ENCODE measurements at regions not wholly inside any gene's neighbourhood (a gene's known extent, or its start where the extent isn't known, plus 50 kb on each side); places are given as distances from the start of the nearest gene placed in this dataset.
"Not testable (repeated sequence)": the region's sequence is repeated elsewhere in the genome, so short reads cannot be mapped to it uniquely, and the experiment has no call there.

DNA sequence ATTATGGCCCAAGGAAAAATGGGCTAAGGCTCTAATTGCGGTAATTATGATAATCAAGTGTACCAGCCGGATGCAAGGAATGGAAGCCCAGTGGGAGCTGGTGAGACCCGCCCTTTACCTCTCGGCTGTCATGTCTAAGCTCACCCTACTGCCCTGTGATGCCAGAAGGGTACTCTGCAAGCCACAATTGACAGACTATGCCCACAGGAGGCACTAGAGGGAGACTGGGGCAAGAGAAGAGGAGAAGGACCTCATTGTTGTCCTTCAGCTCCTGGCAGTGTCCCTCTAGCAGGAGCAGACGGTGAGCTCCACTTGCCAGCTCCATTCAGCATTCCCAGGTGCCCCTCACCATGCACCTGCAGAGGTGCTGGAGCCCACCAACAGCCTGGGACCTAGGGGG is 141.8 kb downstream of the SMIM20 start:
- H2BK5ac ChIP-seq (ENCODE audit: low read depth, low read length, poor library complexity, severe bottlenecking) = no peak overlapping the region
- no peaks in the 10 kb centered on the region for H3K27me3 ChIP-seq (ENCODE audit: control insufficient read depth in 1 of 2, insufficient read depth in 1 of 2, low read length in 2 of 2)
- H3K9me3 ChIP-seq (ENCODE audit: control insufficient read depth, low read length) = no peaks in the 10 kb centered on the region
- no peak overlapping the region for H3K4ac ChIP-seq (ENCODE audit: low read depth in 1 of 2, low read length in 2 of 2)
- H3K14ac ChIP-seq (ENCODE audit: low read length in 2 of 2) = no peak overlapping the region
- no peak overlapping the region for H3K4me3 ChIP-seq (ENCODE audit: insufficient read depth in 1 of 2, low read depth in 1 of 2, low read length in 2 of 2)
- no peaks in the 10 kb centered on the region for H3K36me3 ChIP-seq (ENCODE audit: control insufficient read depth in 1 of 2, insufficient read depth in 2 of 2, low read depth in 1 of 2, low read length in 2 of 2)
- H2AK5ac ChIP-seq (ENCODE audit: low read length, severe bottlenecking) = no peak overlapping the region
- H2BK15ac ChIP-seq (ENCODE audit: low read depth, poor library complexity, severe bottlenecking) = no peak overlapping the region
- H4K8ac ChIP-seq (ENCODE audit: low read length) = no peak overlapping the region
- 89% methylated on average over 5 of the region's 5 CpGs for WGBS
- H3K23ac ChIP-seq (ENCODE audit: low read length in 2 of 2) = no peak overlapping the region
- no peak overlapping the region for H3K18ac ChIP-seq (ENCODE audit: low read depth in 1 of 2, low read length in 2 of 2)
- no peak overlapping the region for H2AFZ ChIP-seq (ENCODE audit: low read depth, low read length)
- H3K27ac ChIP-seq (ENCODE audit: low read length, poor library complexity, severe bottlenecking) = no peak overlapping the region
- no peak overlapping the region for H2BK120ac ChIP-seq (ENCODE audit: low read depth, low read length)
- no peaks in the 10 kb centered on the region for H3K79me1 ChIP-seq (replicated peaks; ENCODE audit: low read length, poor library complexity, severe bottlenecking)
- DNase-seq = no peak
- H2BK12ac ChIP-seq (ENCODE audit: low read length in 2 of 2) = no peak overlapping the region
- H3K4me1 ChIP-seq (ENCODE audit: control insufficient read depth, insufficient read depth, low read depth, low read length) = no peaks in the 10 kb centered on the region
- H3K9ac ChIP-seq (ENCODE audit: low read length) = no peak overlapping the region
- H4K91ac ChIP-seq (ENCODE audit: low read length) = no peak overlapping the region
- H3K4me2 ChIP-seq (ENCODE audit: low read length, poor library complexity, severe bottlenecking) = no peak overlapping the region

DNA sequence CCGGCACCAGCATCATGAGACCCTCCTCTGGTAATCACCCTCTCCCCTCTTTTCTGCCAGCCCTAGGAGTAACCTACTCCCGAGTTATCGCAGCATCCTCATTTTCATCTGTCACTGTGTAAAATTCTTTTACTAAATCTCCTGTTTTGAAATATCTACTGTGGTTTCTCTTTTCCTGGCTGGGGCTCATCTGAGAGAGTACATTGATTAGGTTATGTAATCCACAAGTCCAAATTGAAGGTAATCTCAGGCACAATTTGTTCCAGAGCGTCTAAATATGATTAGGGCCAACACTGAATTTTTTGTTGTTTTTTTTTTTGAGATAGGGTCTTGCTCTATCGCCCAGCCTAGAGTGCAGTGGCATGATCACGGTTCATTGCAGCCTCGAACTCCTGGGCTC is 142.4 kb downstream of the SMIM20 start:
- Histone ChIP-seq H3K14ac (ENCODE audit: low read length in 2 of 2) (no peak overlapping the region), H3K4me3 (ENCODE audit: insufficient read depth in 1 of 2, low read depth in 1 of 2, low read length in 2 of 2) (no peak overlapping the region), H2BK120ac (ENCODE audit: low read depth, low read length) (no peak overlapping the region), H3K9me3 (ENCODE audit: control insufficient read depth, low read length) (no peaks in the 10 kb centered on the region), H3K27ac (ENCODE audit: low read length, poor library complexity, severe bottlenecking) (no peak overlapping the region), H2AK5ac (ENCODE audit: low read length, severe bottlenecking) (no peak overlapping the region), H2BK15ac (ENCODE audit: low read depth, poor library complexity, severe bottlenecking) (no peak overlapping the region), H2BK12ac (ENCODE audit: low read length in 2 of 2) (no peak overlapping the region), H3K4ac (ENCODE audit: low read depth in 1 of 2, low read length in 2 of 2) (no peak overlapping the region), H4K91ac (ENCODE audit: low read length) (no peak overlapping the region), H3K27me3 (ENCODE audit: control insufficient read depth in 1 of 2, insufficient read depth in 1 of 2, low read length in 2 of 2) (no peaks in the 10 kb centered on the region), H3K79me1 (replicated peaks; ENCODE audit: low read length, poor library complexity, severe bottlenecking) (no peaks in the 10 kb centered on the region), H4K8ac (ENCODE audit: low read length) (no peak overlapping the region), H2BK5ac (ENCODE audit: low read depth, low read length, poor library complexity, severe bottlenecking) (no peak overlapping the region), H3K18ac (ENCODE audit: low read depth in 1 of 2, low read length in 2 of 2) (no peak overlapping the region), H3K4me1 (ENCODE audit: control insufficient read depth, insufficient read depth, low read depth, low read length) (no peaks in the 10 kb centered on the region), H3K23ac (ENCODE audit: low read length in 2 of 2) (no peak overlapping the region), H3K9ac (ENCODE audit: low read length) (no peak overlapping the region), H2AFZ (ENCODE audit: low read depth, low read length) (no peak overlapping the region), H3K36me3 (ENCODE audit: control insufficient read depth in 1 of 2, insufficient read depth in 2 of 2, low read depth in 1 of 2, low read length in 2 of 2) (no peaks in the 10 kb centered on the region), H3K4me2 (ENCODE audit: low read length, poor library complexity, severe bottlenecking) (no peak overlapping the region)
- 84% methylated on average over 5 of the region's 7 CpGs for WGBS
- DNase-seq = no peak

- H3K14ac ChIP-seq (ENCODE audit: low read length in 2 of 2); H2BK5ac ChIP-seq (ENCODE audit: low read depth, low read length, poor library complexity, severe bottlenecking); H3K79me1 ChIP-seq (replicated peaks; ENCODE audit: low read length, poor library complexity, severe bottlenecking); H3K23ac ChIP-seq (ENCODE audit: low read length in 2 of 2); H2AFZ ChIP-seq (ENCODE audit: low read depth, low read length); H2BK12ac ChIP-seq (ENCODE audit: low read length in 2 of 2); H2BK15ac ChIP-seq (ENCODE audit: low read depth, poor library complexity, severe bottlenecking); H3K27me3 ChIP-seq (ENCODE audit: control insufficient read depth in 1 of 2, insufficient read depth in 1 of 2, low read length in 2 of 2); H3K36me3 ChIP-seq (ENCODE audit: control insufficient read depth in 1 of 2, insufficient read depth in 2 of 2, low read depth in 1 of 2, low read length in 2 of 2); H4K8ac ChIP-seq (ENCODE audit: low read length); H3K9ac ChIP-seq (ENCODE audit: low read length); H4K91ac ChIP-seq (ENCODE audit: low read length); H3K4me1 ChIP-seq (ENCODE audit: control insufficient read depth, insufficient read depth, low read depth, low read length); H2AK5ac ChIP-seq (ENCODE audit: low read length, severe bottlenecking); H3K9me3 ChIP-seq (ENCODE audit: control insufficient read depth, low read length); H3K4me2 ChIP-seq (ENCODE audit: low read length, poor library complexity, severe bottlenecking); H3K18ac ChIP-seq (ENCODE audit: low read depth in 1 of 2, low read length in 2 of 2); DNase-seq; H3K27ac ChIP-seq (ENCODE audit: low read length, poor library complexity, severe bottlenecking); H3K4me3 ChIP-seq (ENCODE audit: insufficient read depth in 1 of 2, low read depth in 1 of 2, low read length in 2 of 2); H2BK120ac ChIP-seq (ENCODE audit: low read depth, low read length); H3K4ac ChIP-seq (ENCODE audit: low read depth in 1 of 2, low read length in 2 of 2): not testable (repeated sequence)
- no CpG with 5 or more reads among the region's 3 CpGs for WGBS
Measured at GRCh38 chr4:26057839-26058238, 143.8 kb downstream of the SMIM20 start.

DNA sequence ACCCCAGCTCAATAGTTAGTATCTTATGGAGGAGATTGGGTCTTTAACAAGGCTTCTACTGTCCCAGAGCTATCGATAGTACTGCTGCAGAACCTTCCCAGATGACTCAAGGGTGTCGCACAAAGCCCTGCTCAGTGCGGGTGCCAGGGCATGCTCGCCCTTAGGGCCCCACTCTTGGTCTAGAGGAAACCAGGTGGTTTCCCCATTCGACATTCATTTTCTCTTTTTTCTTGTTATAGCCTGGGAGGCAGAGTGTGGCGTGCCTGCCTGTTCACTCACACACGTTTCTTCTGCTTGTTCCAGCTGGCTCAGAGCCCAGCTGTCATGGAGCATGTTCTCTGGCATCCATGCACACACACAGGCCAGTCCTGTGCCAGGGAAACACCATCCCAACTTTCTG is 144.5 kb downstream of the SMIM20 start:
- no peak overlapping the region for H3K27ac ChIP-seq (ENCODE audit: low read length, poor library complexity, severe bottlenecking)
- DNase-seq = no peak
- no peak overlapping the region for H3K4ac ChIP-seq (ENCODE audit: low read depth in 1 of 2, low read length in 2 of 2)
- no peaks in the 10 kb centered on the region for H3K9me3 ChIP-seq (ENCODE audit: control insufficient read depth, low read length)
- H2BK120ac ChIP-seq (ENCODE audit: low read depth, low read length) = no peak overlapping the region
- no peak overlapping the region for H2BK5ac ChIP-seq (ENCODE audit: low read depth, low read length, poor library complexity, severe bottlenecking)
- H2AFZ ChIP-seq (ENCODE audit: low read depth, low read length) = no peak overlapping the region
- H3K9ac ChIP-seq (ENCODE audit: low read length) = no peak overlapping the region
- H3K4me2 ChIP-seq (ENCODE audit: low read length, poor library complexity, severe bottlenecking) = no peak overlapping the region
- H3K14ac ChIP-seq (ENCODE audit: low read length in 2 of 2) = no peak overlapping the region
- H4K91ac ChIP-seq (ENCODE audit: low read length) = no peak overlapping the region
- no peaks in the 10 kb centered on the region for H3K79me1 ChIP-seq (replicated peaks; ENCODE audit: low read length, poor library complexity, severe bottlenecking)
- no peak overlapping the region for H2BK12ac ChIP-seq (ENCODE audit: low read length in 2 of 2)
- peak overlapping the region; percentile 47 for H4K8ac ChIP-seq (ENCODE audit: low read length)
- no peak overlapping the region for H3K4me3 ChIP-seq (ENCODE audit: insufficient read depth in 1 of 2, low read depth in 1 of 2, low read length in 2 of 2)
- no peaks in the 10 kb centered on the region for H3K27me3 ChIP-seq (ENCODE audit: control insufficient read depth in 1 of 2, insufficient read depth in 1 of 2, low read length in 2 of 2)
- peaks cover 2% of the 10 kb centered on the region for H3K4me1 ChIP-seq (ENCODE audit: control insufficient read depth, insufficient read depth, low read depth, low read length)
- H2AK5ac ChIP-seq (ENCODE audit: low read length, severe bottlenecking) = no peak overlapping the region
- H3K23ac ChIP-seq (ENCODE audit: low read length in 2 of 2) = no peak overlapping the region
- 88% methylated on average over 7 of the region's 7 CpGs for WGBS
- no peaks in the 10 kb centered on the region for H3K36me3 ChIP-seq (ENCODE audit: control insufficient read depth in 1 of 2, insufficient read depth in 2 of 2, low read depth in 1 of 2, low read length in 2 of 2)
- H3K18ac ChIP-seq (ENCODE audit: low read depth in 1 of 2, low read length in 2 of 2) = no peak overlapping the region
- no peak overlapping the region for H2BK15ac ChIP-seq (ENCODE audit: low read depth, poor library complexity, severe bottlenecking)
